ENCODE measurements at regions not wholly inside any gene's neighbourhood (a gene's known extent, or its start where the extent isn't known, plus 50 kb on each side); places are given as distances from the start of the nearest gene placed in this dataset.

GRCh38 chr3:4228295-4228694 is 74.9 kb upstream of the SETMAR start:
- no peak overlapping the region for H3K4me3 ChIP-seq (ENCODE audit: low read depth, low read length, poor library complexity, severe bottlenecking)
- TF ChIP-seq, protein P1, sequence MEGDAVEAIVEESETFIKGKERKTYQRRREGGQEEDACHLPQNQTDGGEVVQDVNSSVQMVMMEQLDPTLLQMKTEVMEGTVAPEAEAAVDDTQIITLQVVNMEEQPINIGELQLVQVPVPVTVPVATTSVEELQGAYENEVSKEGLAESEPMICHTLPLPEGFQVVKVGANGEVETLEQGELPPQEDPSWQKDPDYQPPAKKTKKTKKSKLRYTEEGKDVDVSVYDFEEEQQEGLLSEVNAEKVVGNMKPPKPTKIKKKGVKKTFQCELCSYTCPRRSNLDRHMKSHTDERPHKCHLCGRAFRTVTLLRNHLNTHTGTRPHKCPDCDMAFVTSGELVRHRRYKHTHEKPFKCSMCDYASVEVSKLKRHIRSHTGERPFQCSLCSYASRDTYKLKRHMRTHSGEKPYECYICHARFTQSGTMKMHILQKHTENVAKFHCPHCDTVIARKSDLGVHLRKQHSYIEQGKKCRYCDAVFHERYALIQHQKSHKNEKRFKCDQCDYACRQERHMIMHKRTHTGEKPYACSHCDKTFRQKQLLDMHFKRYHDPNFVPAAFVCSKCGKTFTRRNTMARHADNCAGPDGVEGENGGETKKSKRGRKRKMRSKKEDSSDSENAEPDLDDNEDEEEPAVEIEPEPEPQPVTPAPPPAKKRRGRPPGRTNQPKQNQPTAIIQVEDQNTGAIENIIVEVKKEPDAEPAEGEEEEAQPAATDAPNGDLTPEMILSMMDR (conservative IDR thresholded peaks at IDR 0.05; ENCODE audit: low read depth, low read length), result no peak
- no peak for TF ChIP-seq EZH2 (IDR thresholded peaks at IDR 0.05; ENCODE audit: borderline replicate concordance, low read depth, low read length, poor library complexity, severe bottlenecking)
- no peaks in the 10 kb centered on the region for H3K36me3 ChIP-seq (ENCODE audit: insufficient read depth, low read length, poor library complexity, severe bottlenecking)
- DNase-seq (ENCODE audit: low spot score), result no peak
- intact Hi-C loops (cut with micrococcal nuclease; ENCODE audit: unreplicated experiment), result no loop called here
- no peaks in the 10 kb centered on the region for H3K9me3 ChIP-seq (ENCODE audit: low read depth, low read length, poor library complexity, severe bottlenecking)
- POLR2A ChIA-PET (ENCODE audit: low non-redundant PET), result no interaction called here
- CTCF ChIA-PET, result no interaction called here
- no peaks in the 10 kb centered on the region for H3K27me3 ChIP-seq (replicated peaks; ENCODE audit: insufficient read depth, low read depth, low read length, poor library complexity)
- H3K27ac ChIP-seq (ENCODE audit: low read depth, low read length, poor library complexity, severe bottlenecking), result no peak overlapping the region
- no TSS peak for BruUV-seq (replicated peaks)
- H3K4me1 ChIP-seq (ENCODE audit: insufficient read depth, low read length, poor library complexity, severe bottlenecking), result no peaks in the 10 kb centered on the region

GRCh38 chr3:4231041-4231440 is 72.1 kb upstream of the SETMAR start:
- H3K27me3 ChIP-seq (replicated peaks; ENCODE audit: insufficient read depth, low read depth, low read length, poor library complexity), result no peaks in the 10 kb centered on the region
- intact Hi-C loops (cut with micrococcal nuclease; ENCODE audit: unreplicated experiment), result no loop called here
- no peak for TF ChIP-seq EZH2 (IDR thresholded peaks at IDR 0.05; ENCODE audit: borderline replicate concordance, low read depth, low read length, poor library complexity, severe bottlenecking)
- TF ChIP-seq, protein P1 (conservative IDR thresholded peaks at IDR 0.05; ENCODE audit: low read depth, low read length), result no peak
- no peak overlapping the region for H3K27ac ChIP-seq (ENCODE audit: low read depth, low read length, poor library complexity, severe bottlenecking)
- no peak overlapping the region for H3K4me3 ChIP-seq (ENCODE audit: low read depth, low read length, poor library complexity, severe bottlenecking)
- BruUV-seq (replicated peaks), result no TSS peak
- POLR2A ChIA-PET (ENCODE audit: low non-redundant PET), result no interaction called here
- DNase-seq (ENCODE audit: low spot score), result no peak
- H3K36me3 ChIP-seq (ENCODE audit: insufficient read depth, low read length, poor library complexity, severe bottlenecking), result no peaks in the 10 kb centered on the region
- no peaks in the 10 kb centered on the region for H3K9me3 ChIP-seq (ENCODE audit: low read depth, low read length, poor library complexity, severe bottlenecking)
- CTCF ChIA-PET, result no interaction called here
- no peaks in the 10 kb centered on the region for H3K4me1 ChIP-seq (ENCODE audit: insufficient read depth, low read length, poor library complexity, severe bottlenecking)

- H3K27ac ChIP-seq (ENCODE audit: low read depth, low read length, poor library complexity, severe bottlenecking), result no peak overlapping the region
- no peaks in the 10 kb centered on the region for H3K9me3 ChIP-seq (ENCODE audit: low read depth, low read length, poor library complexity, severe bottlenecking)
- H3K36me3 ChIP-seq (ENCODE audit: insufficient read depth, low read length, poor library complexity, severe bottlenecking), result no peaks in the 10 kb centered on the region
- TF ChIP-seq, protein P1 (conservative IDR thresholded peaks at IDR 0.05; ENCODE audit: low read depth, low read length), result no peak
- no peak for TF ChIP-seq EZH2 (IDR thresholded peaks at IDR 0.05; ENCODE audit: borderline replicate concordance, low read depth, low read length, poor library complexity, severe bottlenecking)
- no peak for DNase-seq (ENCODE audit: low spot score)
- ChIA-PET CTCF (no interaction called here), POLR2A (ENCODE audit: low non-redundant PET) (no interaction called here)
- no peak overlapping the region for H3K4me3 ChIP-seq (ENCODE audit: low read depth, low read length, poor library complexity, severe bottlenecking)
- H3K4me1 ChIP-seq (ENCODE audit: insufficient read depth, low read length, poor library complexity, severe bottlenecking), result no peaks in the 10 kb centered on the region
- no peaks in the 10 kb centered on the region for H3K27me3 ChIP-seq (replicated peaks; ENCODE audit: insufficient read depth, low read depth, low read length, poor library complexity)
- no TSS peak for BruUV-seq (replicated peaks)
- intact Hi-C loops (cut with micrococcal nuclease; ENCODE audit: unreplicated experiment), result no loop called here
These were observed 70.4 kb upstream of the SETMAR start for GRCh38 chr3:4232798-4233197.
